ENCODE measurements at regions not wholly inside any gene's neighbourhood (a gene's known extent, or its start where the extent isn't known, plus 50 kb on each side); places are given as distances from the start of the nearest gene placed in this dataset.

- Mint-ChIP-seq H3K4me3 (no peak overlapping the region), H3K36me3 (no peaks in the 10 kb centered on the region), H3K9me3 (no peaks in the 10 kb centered on the region), H3K27me3 (peaks cover 13% of the 10 kb centered on the region), H3K4me1 (ENCODE audit: unreplicated experiment) (peaks cover 9% of the 10 kb centered on the region), H3K27ac (no peak overlapping the region)
- TF ChIP-seq, protein P1, sequence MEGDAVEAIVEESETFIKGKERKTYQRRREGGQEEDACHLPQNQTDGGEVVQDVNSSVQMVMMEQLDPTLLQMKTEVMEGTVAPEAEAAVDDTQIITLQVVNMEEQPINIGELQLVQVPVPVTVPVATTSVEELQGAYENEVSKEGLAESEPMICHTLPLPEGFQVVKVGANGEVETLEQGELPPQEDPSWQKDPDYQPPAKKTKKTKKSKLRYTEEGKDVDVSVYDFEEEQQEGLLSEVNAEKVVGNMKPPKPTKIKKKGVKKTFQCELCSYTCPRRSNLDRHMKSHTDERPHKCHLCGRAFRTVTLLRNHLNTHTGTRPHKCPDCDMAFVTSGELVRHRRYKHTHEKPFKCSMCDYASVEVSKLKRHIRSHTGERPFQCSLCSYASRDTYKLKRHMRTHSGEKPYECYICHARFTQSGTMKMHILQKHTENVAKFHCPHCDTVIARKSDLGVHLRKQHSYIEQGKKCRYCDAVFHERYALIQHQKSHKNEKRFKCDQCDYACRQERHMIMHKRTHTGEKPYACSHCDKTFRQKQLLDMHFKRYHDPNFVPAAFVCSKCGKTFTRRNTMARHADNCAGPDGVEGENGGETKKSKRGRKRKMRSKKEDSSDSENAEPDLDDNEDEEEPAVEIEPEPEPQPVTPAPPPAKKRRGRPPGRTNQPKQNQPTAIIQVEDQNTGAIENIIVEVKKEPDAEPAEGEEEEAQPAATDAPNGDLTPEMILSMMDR (conservative IDR thresholded peaks at IDR 0.05), result no peak
- no peak for DNase-seq (ENCODE audit: extremely low spot score, unreplicated experiment)
Measured at GRCh38 chr3:34292605-34293300, 494.3 kb downstream of the PDCD6IP start.

DNA sequence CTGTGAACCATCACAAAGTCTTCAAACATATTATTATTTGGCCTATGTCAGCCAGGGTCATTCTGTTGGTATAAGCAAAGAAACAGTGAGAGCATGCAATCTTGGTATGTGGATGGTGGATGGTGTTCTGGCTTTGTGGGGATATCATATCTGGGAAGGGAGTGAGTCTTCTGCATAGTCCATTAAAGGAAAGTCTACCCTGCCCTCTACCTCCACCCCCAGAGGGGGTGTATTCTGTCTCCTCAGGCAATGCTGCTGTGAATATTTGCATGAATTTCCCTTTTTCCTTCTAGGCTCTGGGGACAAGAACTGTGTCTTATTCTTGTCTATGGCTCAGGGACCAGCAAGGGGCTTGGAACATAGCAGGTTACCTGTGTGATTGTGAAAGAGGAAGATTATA is 495.8 kb downstream of the PDCD6IP start:
- H3K4me1 Mint-ChIP-seq (ENCODE audit: unreplicated experiment), result peaks cover 9% of the 10 kb centered on the region
- H3K27me3 Mint-ChIP-seq, result peaks cover 8% of the 10 kb centered on the region
- TF ChIP-seq, protein P1 (conservative IDR thresholded peaks at IDR 0.05), result no peak
- no peaks in the 10 kb centered on the region for H3K36me3 Mint-ChIP-seq
- no peaks in the 10 kb centered on the region for H3K9me3 Mint-ChIP-seq
- DNase-seq (ENCODE audit: extremely low spot score, unreplicated experiment), result no peak
- no peak overlapping the region for H3K27ac Mint-ChIP-seq
- no peak overlapping the region for H3K4me3 Mint-ChIP-seq

DNA sequence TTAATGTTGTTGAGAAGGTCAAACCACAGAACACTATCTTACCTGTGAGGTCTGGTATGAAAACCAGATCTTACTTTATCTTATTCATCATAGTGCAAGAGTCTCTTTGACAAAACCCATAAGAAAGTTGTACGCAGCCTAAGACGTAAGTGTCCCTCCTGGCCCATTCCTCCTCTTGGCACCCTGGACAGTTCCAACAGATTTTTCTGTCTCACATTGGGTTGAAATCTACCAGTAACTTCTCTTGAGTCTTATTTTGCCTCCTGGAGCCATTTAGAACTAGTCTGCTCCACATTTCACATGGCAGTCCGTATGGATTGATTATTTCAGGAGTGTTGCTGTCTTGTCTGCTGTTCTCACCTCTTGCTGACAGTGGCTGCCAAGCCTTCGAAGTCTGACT is 498.4 kb downstream of the PDCD6IP start:
- no peak for DNase-seq (ENCODE audit: extremely low spot score, unreplicated experiment)
- H3K27ac Mint-ChIP-seq, result no peak overlapping the region
- H3K4me1 Mint-ChIP-seq (ENCODE audit: unreplicated experiment), result peaks cover 22% of the 10 kb centered on the region
- TF ChIP-seq, protein P1 (conservative IDR thresholded peaks at IDR 0.05), result no peak
- no peak overlapping the region for H3K4me3 Mint-ChIP-seq
- no peaks in the 10 kb centered on the region for H3K36me3 Mint-ChIP-seq
- no peaks in the 10 kb centered on the region for H3K9me3 Mint-ChIP-seq
- H3K27me3 Mint-ChIP-seq, result peaks cover 8% of the 10 kb centered on the region

- no peak for DNase-seq (ENCODE audit: extremely low spot score, unreplicated experiment)
- Mint-ChIP-seq H3K9me3 (no peaks in the 10 kb centered on the region), H3K27me3 (peaks cover 13% of the 10 kb centered on the region), H3K27ac (no peak overlapping the region), H3K36me3 (no peaks in the 10 kb centered on the region), H3K4me3 (no peak overlapping the region), H3K4me1 (ENCODE audit: unreplicated experiment) (peaks cover 32% of the 10 kb centered on the region)
- TF ChIP-seq, protein P1 (conservative IDR thresholded peaks at IDR 0.05), result no peak
Measured at GRCh38 chr3:34298653-34299052, 500.2 kb downstream of the PDCD6IP start.

GRCh38 chr3:34300621-34301020 is 502.2 kb downstream of the PDCD6IP start:
- TF ChIP-seq, protein P1 (conservative IDR thresholded peaks at IDR 0.05), result no peak
- Mint-ChIP-seq H3K27ac (no peak overlapping the region), H3K4me1 (ENCODE audit: unreplicated experiment) (peaks cover 28% of the 10 kb centered on the region), H3K4me3 (no peak overlapping the region), H3K36me3 (no peaks in the 10 kb centered on the region), H3K27me3 (peaks cover 14% of the 10 kb centered on the region), H3K9me3 (no peaks in the 10 kb centered on the region)
- no peak for DNase-seq (ENCODE audit: extremely low spot score, unreplicated experiment)

Measured in type B pancreatic cell (in vitro differentiated cells).